BJ (cell line): ENCODE measurements at regions not wholly inside any gene's neighbourhood (a gene's known extent, or its start where the extent isn't known, plus 50 kb on each side); places are given as distances from the start of the nearest gene placed in this dataset.

Experiments
- CTCF ChIA-PET: fragments of 350-600 bp; formaldehyde crosslinking; extraction: SDS; loops from one replicate; lab custom pipeline; 2021; ENCODE audit warnings: antibody characterized with exemption, inconsistent platforms; lab: Yijun Ruan, JAX
- POLR2A ChIA-PET: fragments of 300-600 bp; sonication (Branson Sonifier 250); formaldehyde crosslinking; extraction: SDS; loops from one replicate; lab custom pipeline; 2021; ENCODE audit warnings: antibody characterized with exemption; lab: Charles Lee
- DNase-seq: peaks from one replicate; pipeline ENCODE4 v3.0.0-alpha.2; 2011; ENCODE audit warnings: low read depth
- H3K27me3 ChIP-seq: 2 replicates; pipeline ENCODE4 v1.6.0; 2011; ENCODE audit warnings: low read length; ENCODE audit not compliant: control insufficient read depth, insufficient read depth
- H3K36me3 ChIP-seq: 2 replicates; pipeline ENCODE4 v1.5.1; 2011; ENCODE audit warnings: low read length; ENCODE audit not compliant: control insufficient read depth, insufficient read depth
- H3K4me3 ChIP-seq: 2 replicates; pipeline ENCODE4 v1.5.1; 2011; ENCODE audit warnings: low read depth, mild to moderate bottlenecking, control low read depth, low read length
- CTCF ChIP-seq: IDR thresholded peaks from 2 replicates; pipeline ENCODE4 v1.5.1; 2011; ENCODE audit warnings: low read depth, mild to moderate bottlenecking, control low read depth, inconsistent platforms, low read length, moderate library complexity; ENCODE audit not compliant: insufficient read depth

- ChIA-PET POLR2A (no interaction called here), CTCF (no interaction called here)
- TF ChIP-seq CTCF, result no peak
- no peak for DNase-seq
- Histone ChIP-seq H3K4me3 (no peak overlapping the region), H3K36me3 (no peaks in the 10 kb centered on the region), H3K27me3 (no peaks in the 10 kb centered on the region)
Observed at GRCh38 chr10:128220021-128220420, 93.8 kb upstream of the MKI67 start.

GRCh38 chr10:128221117-128221516 lies 94.9 kb upstream of the MKI67 start:
- no peak overlapping the region for H3K4me3 ChIP-seq
- TF ChIP-seq CTCF, result no peak
- no peaks in the 10 kb centered on the region for H3K27me3 ChIP-seq
- CTCF ChIA-PET, result no interaction called here
- H3K36me3 ChIP-seq, result no peaks in the 10 kb centered on the region
- no peak for DNase-seq
- POLR2A ChIA-PET, result no interaction called here

DNA sequence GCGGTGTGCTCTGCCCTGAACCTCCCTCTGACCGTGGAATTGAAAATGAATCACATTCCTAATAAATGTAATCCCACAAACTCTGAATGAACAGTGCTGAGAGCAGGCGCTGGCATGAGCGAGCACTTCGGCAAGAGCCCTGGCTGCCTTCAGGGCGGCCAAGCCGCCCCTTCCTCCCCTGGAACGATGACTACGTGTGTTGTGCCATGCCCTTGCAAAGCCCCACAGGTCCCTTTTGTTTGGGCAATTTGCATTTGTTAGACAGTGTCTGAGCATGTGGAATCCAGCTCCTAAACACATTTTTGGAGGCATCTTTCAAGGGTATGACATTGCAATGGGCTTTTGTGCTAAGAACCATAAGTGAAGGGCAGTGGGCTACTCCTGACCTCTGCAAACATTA lies 95.6 kb upstream of the MKI67 start:
- CTCF ChIA-PET, result interaction anchor here (1.4 kb wide), 1 partner anchor 10 kb away, joined by 5 read pairs; no protein-coding TSS in a partner anchor
- DNase-seq, result no peak
- POLR2A ChIA-PET, result no interaction called here

DNA sequence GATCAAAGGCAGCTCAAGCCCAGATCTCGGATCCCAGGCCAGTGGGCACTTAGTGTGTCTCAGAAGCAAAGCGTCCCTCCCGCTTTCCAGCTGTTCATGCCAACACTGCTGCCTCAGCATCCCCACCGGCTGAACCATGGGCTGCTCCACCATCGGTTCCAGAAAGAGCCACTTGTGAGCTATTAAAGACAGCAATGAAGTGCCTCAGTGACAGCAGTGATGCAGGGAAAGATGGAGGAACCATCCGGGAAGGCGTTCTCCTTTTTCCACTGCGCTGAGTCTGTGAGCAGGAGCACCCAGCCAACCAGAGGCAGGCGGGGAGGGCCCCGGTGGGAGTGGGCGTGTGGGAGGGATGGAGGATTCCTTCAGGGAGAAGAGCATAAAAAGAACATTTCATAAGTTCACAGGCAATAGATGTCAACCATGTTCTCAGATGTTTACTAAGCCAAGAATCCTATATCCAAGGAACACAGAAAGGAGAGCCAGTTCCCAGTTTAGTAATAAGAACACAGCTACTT lies 96.2 kb upstream of the MKI67 start:
- Histone ChIP-seq H3K27me3 (no peaks in the 10 kb centered on the region), H3K4me3 (no peak overlapping the region), H3K36me3 (no peaks in the 10 kb centered on the region)
- ChIA-PET POLR2A (no interaction called here), CTCF (interaction anchor here (1.4 kb wide), 1 partner anchor 10 kb away, joined by 5 read pairs; no protein-coding TSS in a partner anchor)
- no peak for TF ChIP-seq CTCF
- no peak for DNase-seq

More for the DNA sequence above, 95.6 kb upstream of the MKI67 start:
- Histone ChIP-seq H3K4me3 (no peak overlapping the region), H3K27me3 (no peaks in the 10 kb centered on the region), H3K36me3 (no peaks in the 10 kb centered on the region)
- no peak for TF ChIP-seq CTCF

- CTCF ChIA-PET, result no interaction called here
- no peak for DNase-seq
- TF ChIP-seq CTCF, result no peak
- POLR2A ChIA-PET, result no interaction called here
- no peaks in the 10 kb centered on the region for H3K27me3 ChIP-seq
- no peaks in the 10 kb centered on the region for H3K36me3 ChIP-seq
- no peak overlapping the region for H3K4me3 ChIP-seq
Observed at GRCh38 chr10:128230401-128230800, 104.2 kb upstream of the MKI67 start.
